RWPE2 (cell line): ENCODE measurements at regions not wholly inside any gene's neighbourhood (a gene's known extent, or its start where the extent isn't known, plus 50 kb on each side); places are given as distances from the start of the nearest gene placed in this dataset.

ENCODE experiments used
- ATAC-seq: fragments of 200-7000 bp; cut with Tn5 transposase; 3 replicates; pipeline ENCODE4 v1.9.1; 2021; ENCODE audit warnings: low read depth
- DNase-seq: peaks from one replicate; pipeline ENCODE4 v3.0.0-alpha.2; 2020; ENCODE audit warnings: low spot score
- H3K27ac ChIP-seq: fragments of 450-650 bp; 2 replicates; pipeline ENCODE4 v1.5.1; 2017; ENCODE audit warnings: mild to moderate bottlenecking; ENCODE audit not compliant: poor library complexity, severe bottlenecking
- H3K27me3 ChIP-seq: fragments of 250-450 bp; sonication (Bioruptor Pico); 2 replicates; pipeline ENCODE4 v1.5.1; 2021; ENCODE audit warnings: mild to moderate bottlenecking, moderate library complexity; ENCODE audit not compliant: insufficient read depth, poor library complexity, severe bottlenecking
- H3K36me3 ChIP-seq: fragments of 250-450 bp; sonication (Bioruptor Pico); 2 replicates; pipeline ENCODE4 v1.5.1; 2020; ENCODE audit warnings: low read depth, mild to moderate bottlenecking, moderate library complexity
- H3K4me1 ChIP-seq: fragments of 250-450 bp; sonication (Bioruptor Pico); 2 replicates; pipeline ENCODE4 v1.5.1; 2021; ENCODE audit warnings: mild to moderate bottlenecking, moderate library complexity; ENCODE audit not compliant: insufficient read depth, poor library complexity, severe bottlenecking
- H3K4me3 ChIP-seq: fragments of 250-450 bp; sonication (Bioruptor Pico); 2 replicates; pipeline ENCODE4 v1.5.1; 2021; ENCODE audit warnings: mild to moderate bottlenecking, moderate library complexity; ENCODE audit not compliant: severe bottlenecking
- H3K9me3 ChIP-seq: fragments of 250-450 bp; sonication (Bioruptor Pico); 2 replicates; pipeline ENCODE4 v1.5.1; 2021; ENCODE audit warnings: mild to moderate bottlenecking, moderate library complexity; ENCODE audit not compliant: severe bottlenecking
- TF ChIP-seq, protein P1 (sequence below): fragments of 450-650 bp; IDR thresholded peaks from one replicate; pipeline ENCODE4 v1.5.1; 2017; ENCODE audit warnings: mild to moderate bottlenecking, moderate library complexity; ENCODE audit not compliant: poor library complexity, severe bottlenecking

DNA sequence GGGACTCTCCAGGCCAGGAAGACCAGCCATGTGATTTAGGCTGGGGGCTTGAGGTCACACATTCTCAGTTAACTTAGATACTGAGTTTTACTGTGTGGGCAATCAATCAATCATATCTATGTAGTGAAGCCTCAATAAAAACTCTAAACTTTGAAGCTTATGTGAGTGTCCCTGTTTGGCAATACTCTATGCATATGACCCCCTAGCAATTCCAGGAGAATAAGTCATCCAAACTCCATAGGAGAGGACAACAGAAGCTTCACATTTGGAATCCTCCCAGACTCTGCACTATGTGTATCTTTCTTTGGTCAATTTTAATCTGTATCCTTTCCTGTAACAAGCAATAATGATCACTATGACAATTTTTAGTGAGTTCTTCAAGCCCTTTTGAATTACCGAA lies 216.8 kb upstream of the RGMB start:
- Histone ChIP-seq H3K27ac (no peak overlapping the region), H3K36me3 (no peaks in the 10 kb centered on the region), H3K4me1 (no peaks in the 10 kb centered on the region), H3K4me3 (no peak overlapping the region), H3K27me3 (no peaks in the 10 kb centered on the region), H3K9me3 (peaks cover 2% of the 10 kb centered on the region)
- no peak for ATAC-seq
- no peak for DNase-seq
- TF ChIP-seq, protein P1, sequence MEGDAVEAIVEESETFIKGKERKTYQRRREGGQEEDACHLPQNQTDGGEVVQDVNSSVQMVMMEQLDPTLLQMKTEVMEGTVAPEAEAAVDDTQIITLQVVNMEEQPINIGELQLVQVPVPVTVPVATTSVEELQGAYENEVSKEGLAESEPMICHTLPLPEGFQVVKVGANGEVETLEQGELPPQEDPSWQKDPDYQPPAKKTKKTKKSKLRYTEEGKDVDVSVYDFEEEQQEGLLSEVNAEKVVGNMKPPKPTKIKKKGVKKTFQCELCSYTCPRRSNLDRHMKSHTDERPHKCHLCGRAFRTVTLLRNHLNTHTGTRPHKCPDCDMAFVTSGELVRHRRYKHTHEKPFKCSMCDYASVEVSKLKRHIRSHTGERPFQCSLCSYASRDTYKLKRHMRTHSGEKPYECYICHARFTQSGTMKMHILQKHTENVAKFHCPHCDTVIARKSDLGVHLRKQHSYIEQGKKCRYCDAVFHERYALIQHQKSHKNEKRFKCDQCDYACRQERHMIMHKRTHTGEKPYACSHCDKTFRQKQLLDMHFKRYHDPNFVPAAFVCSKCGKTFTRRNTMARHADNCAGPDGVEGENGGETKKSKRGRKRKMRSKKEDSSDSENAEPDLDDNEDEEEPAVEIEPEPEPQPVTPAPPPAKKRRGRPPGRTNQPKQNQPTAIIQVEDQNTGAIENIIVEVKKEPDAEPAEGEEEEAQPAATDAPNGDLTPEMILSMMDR = no peak

DNA sequence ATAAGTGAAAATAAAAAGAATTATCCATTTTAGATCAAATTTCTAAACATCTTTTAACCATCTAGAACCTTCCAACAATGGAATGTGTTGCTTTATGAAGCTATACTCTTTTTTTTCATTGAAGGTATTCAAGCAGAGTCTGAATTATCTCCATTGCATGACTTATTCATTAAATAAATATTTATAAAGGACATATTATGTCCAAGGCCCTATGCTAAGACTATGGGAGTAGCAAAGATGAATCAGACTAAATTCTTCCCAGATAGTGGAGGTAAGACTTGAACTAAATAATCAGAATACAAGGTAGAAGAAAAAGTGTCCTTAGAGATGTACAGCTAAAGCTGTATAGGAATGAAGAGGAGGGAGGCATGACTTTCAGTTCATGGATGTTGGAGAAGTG lies 215.5 kb upstream of the RGMB start:
- ATAC-seq = no peak
- Histone ChIP-seq H3K9me3 (peaks cover under 1% of the 10 kb centered on the region), H3K36me3 (no peaks in the 10 kb centered on the region), H3K27me3 (no peaks in the 10 kb centered on the region), H3K27ac (no peak overlapping the region), H3K4me1 (no peaks in the 10 kb centered on the region), H3K4me3 (no peak overlapping the region)
- DNase-seq = no peak
- TF ChIP-seq, protein P1 = no peak

DNA sequence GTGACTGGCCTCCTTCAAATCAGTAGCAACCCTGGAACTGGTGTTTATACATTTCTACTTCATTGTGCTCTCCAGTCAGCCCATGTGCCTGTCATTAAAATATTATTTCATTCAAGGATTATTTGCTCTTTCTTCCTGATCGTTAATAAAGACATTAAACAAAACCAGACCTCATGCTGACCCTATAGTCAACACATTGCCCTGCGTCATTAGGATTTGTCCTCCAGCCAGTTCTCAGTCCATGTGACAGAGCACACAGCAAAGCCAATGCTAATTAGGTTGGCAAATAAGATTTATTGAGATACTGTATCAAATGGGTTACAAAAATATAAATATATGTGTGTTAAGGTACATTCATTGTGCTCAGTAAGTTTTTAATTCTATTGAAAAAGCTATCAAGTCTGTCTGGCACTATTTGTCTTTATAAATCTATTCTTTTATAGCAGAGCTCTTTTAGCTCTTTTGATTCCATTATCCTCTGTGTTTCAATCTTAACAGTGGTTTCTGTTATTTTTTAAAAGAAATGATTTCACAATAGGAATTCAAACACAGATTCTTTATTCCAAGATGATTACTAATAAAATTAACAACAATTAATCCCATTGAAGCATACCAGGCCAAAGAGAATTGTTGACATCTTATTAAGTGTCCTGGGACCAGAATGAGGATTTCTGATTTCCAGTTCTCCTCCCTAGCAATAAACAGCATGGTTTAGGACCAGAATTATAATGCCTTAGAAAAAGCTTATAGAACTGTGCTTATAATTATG lies 209.4 kb upstream of the RGMB start:
- ATAC-seq (no peak), DNase-seq (no peak)
- no peaks in the 10 kb centered on the region for H3K9me3 ChIP-seq
- no peaks in the 10 kb centered on the region for H3K36me3 ChIP-seq
- TF ChIP-seq, protein P1 = no peak
- no peak overlapping the region for H3K4me3 ChIP-seq
- no peaks in the 10 kb centered on the region for H3K4me1 ChIP-seq
- no peak overlapping the region for H3K27ac ChIP-seq
- no peaks in the 10 kb centered on the region for H3K27me3 ChIP-seq

DNA sequence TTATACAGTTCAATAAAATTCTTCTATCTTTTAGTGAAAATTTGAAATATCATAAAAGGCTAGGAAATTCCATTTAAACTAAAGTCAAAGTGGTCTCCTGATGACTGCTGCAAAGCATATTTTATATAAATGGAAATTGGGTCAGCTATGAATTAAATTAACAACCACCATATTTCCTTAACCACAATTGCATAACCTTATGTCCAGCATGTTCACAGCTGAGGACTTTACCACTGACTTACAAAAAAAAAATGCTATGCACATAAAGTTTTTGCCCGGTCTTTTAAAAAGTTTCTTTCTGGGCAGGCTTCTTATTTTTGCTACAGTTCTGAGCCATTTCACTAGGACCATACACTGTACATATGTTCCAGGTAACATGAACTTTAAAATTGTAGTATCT lies 208.6 kb upstream of the RGMB start:
- TF ChIP-seq, protein P1 = no peak
- H3K4me3 ChIP-seq = no peak overlapping the region
- no peaks in the 10 kb centered on the region for H3K36me3 ChIP-seq
- no peak for ATAC-seq
- no peak overlapping the region for H3K27ac ChIP-seq
- no peaks in the 10 kb centered on the region for H3K27me3 ChIP-seq
- no peak for DNase-seq
- no peaks in the 10 kb centered on the region for H3K4me1 ChIP-seq
- no peaks in the 10 kb centered on the region for H3K9me3 ChIP-seq

DNA sequence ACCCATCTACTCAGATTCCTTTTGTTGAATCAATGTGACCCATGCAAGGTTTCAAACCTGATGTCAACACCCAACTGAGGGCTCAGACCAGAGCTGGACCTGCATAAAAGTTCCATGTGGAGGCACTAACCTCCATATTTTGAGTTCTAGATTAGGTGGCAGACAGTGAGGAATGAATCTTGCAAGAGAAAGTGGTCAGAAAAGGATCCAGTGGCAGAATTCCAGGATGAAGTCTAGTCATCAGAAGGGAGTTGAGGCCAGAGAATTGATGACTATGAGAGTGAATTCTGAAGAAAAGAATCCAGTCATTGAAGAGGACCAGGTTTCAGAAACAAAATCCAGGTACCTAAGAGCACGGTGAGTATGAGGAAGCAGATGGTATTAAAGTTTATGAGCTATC lies 205.1 kb upstream of the RGMB start:
- no peak overlapping the region for H3K4me3 ChIP-seq
- H3K4me1 ChIP-seq = peaks cover 5% of the 10 kb centered on the region
- TF ChIP-seq, protein P1 = no peak
- H3K36me3 ChIP-seq = no peaks in the 10 kb centered on the region
- ATAC-seq (no peak), DNase-seq (no peak)
- no peaks in the 10 kb centered on the region for H3K27me3 ChIP-seq
- no peak overlapping the region for H3K27ac ChIP-seq
- no peaks in the 10 kb centered on the region for H3K9me3 ChIP-seq
